AG04450 (cell line): ENCODE measurements at regions not wholly inside any gene's neighbourhood (a gene's known extent, or its start where the extent isn't known, plus 50 kb on each side); places are given as distances from the start of the nearest gene placed in this dataset.

Experiments used
- CTCF ChIA-PET: fragments of 300-600, 350-600 bp; formaldehyde crosslinking; extraction: SDS; loops from one replicate; lab custom pipeline; 2022; ENCODE audit warnings: antibody characterized with exemption, inconsistent platforms; lab: Charles Lee
- POLR2A ChIA-PET: fragments of 350-600 bp; formaldehyde crosslinking; extraction: SDS; loops from one replicate; lab custom pipeline; 2021; ENCODE audit warnings: antibody characterized with exemption, inconsistent platforms; lab: Yijun Ruan, JAX
- DNase-seq: peaks from one replicate; pipeline ENCODE4 v3.0.0-alpha.2; 2011; ENCODE audit warnings: low read depth, low spot score
- H3K27ac ChIP-seq: one replicate; pipeline ENCODE4 v1.5.1; 2012; ENCODE audit warnings: low read depth, low read length, control low read depth
- H3K27me3 ChIP-seq: one replicate; pipeline ENCODE4 v1.6.0; 2012; ENCODE audit warnings: low read length; ENCODE audit not compliant: control insufficient read depth, insufficient read depth
- H3K4me3 ChIP-seq: 2 replicates; pipeline ENCODE4 v1.5.1; 2011; ENCODE audit warnings: mild to moderate bottlenecking, low read depth, low read length, control low read depth
- H3K9me3 ChIP-seq: 2 replicates; pipeline ENCODE4 v1.5.1; 2012; ENCODE audit warnings: low read length; ENCODE audit not compliant: control insufficient read depth, insufficient read depth
- CTCF ChIP-seq: IDR thresholded peaks from 2 replicates; pipeline ENCODE4 v1.5.1; 2011; ENCODE audit warnings: low read depth, low read length, control low read depth, inconsistent platforms

DNA sequence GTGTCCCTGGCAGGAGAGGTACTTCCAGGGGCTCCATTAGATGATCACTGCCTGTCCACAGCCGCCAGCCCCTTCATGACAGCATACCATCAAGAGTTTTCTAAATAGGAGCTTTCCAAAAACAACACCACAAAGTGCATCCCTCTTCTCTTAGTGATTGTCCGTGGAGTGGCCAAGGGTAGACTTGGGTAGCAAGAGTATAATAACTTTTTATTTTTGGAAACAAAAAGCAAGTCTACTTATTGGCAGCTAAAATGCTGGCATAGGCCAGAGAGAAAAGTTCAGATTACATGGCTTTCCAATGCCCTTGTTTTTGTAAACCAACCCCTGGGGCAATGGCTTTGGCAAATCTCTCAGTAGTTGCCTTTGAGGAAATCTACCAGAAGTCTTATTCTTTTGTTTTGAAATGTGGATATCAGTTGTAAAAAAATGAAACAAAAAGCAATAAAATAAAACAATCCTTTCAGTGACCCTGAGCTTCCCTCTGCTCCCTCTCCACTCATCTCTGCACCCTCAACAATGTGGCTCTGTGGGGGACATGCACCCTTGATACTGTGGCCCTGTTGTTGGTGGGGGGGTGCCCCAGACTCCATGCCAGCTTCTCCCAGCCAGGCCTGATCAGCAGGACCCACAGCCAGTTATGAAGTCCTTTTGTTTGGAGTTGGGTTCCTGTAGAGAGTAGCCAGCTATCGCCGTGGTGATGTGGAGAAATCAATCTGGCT is 294.1 kb downstream of the DLEU7 start:
- Histone ChIP-seq H3K27me3 (no peaks in the 10 kb centered on the region), H3K4me3 (no peak overlapping the region), H3K27ac (no peak overlapping the region), H3K9me3 (no peaks in the 10 kb centered on the region)
- no peak for DNase-seq
- ChIA-PET POLR2A (no interaction called here), CTCF (interaction anchor here (1.3 kb wide), 1 partner anchor 464 kb away, joined by 4 read pairs; no protein-coding TSS in a partner anchor)
- no peak for TF ChIP-seq CTCF

DNA sequence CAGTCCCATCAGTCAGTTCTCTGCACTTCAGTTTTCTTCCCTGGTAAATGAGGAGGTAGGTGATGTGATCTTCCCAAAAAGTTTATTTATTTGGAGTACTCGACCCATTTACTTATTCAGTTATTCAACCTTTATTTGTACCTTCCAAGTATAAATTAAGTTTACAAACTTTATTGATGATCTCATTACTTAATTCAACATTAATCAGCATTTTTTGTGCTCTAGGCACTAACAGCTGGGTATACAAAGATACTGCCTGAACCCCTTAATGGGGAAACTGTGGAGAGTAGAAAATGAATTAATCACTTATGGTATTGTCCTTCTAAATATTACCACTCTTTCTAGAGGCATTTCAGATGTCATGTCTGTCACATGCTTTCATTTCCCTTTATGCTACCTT is 293.3 kb downstream of the DLEU7 start:
- no peak overlapping the region for H3K4me3 ChIP-seq
- POLR2A ChIA-PET = no interaction called here
- H3K9me3 ChIP-seq = no peaks in the 10 kb centered on the region
- CTCF ChIA-PET = no interaction called here
- no peaks in the 10 kb centered on the region for H3K27me3 ChIP-seq
- no peak for DNase-seq
- no peak overlapping the region for H3K27ac ChIP-seq
- no peak for TF ChIP-seq CTCF

DNA sequence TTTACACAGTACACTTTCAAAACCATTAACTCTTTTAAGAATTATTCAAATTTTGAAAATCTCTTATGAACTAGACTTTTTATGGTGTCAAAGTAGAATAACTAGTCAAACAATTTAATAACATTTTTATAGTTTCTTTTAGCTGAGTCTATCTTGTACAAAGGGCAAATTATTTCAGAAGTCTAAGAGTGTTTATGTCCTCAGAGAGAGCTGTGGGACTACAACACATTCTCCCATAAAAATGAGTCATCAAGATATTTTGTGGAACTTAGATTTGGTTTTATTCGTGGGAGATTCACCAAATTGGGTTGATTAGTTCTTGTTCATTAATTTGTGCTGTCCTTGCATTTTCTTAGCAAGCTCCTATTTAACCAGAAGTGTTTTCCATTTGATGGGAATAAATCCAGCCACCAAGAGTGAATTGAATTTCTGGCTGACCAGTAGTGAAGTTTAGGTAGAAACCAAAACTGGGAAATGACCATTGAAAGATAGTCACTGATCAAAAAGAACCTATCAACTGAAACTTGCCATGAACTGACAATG is 291.0 kb downstream of the DLEU7 start:
- H3K27me3 ChIP-seq = no peaks in the 10 kb centered on the region
- no peak overlapping the region for H3K27ac ChIP-seq
- no peak for DNase-seq
- no peaks in the 10 kb centered on the region for H3K9me3 ChIP-seq
- POLR2A ChIA-PET = interaction anchor here (0.6 kb wide), 1 partner anchor 384 kb away, joined by 3 read pairs; no protein-coding TSS in a partner anchor
- TF ChIP-seq CTCF = no peak
- CTCF ChIA-PET = interaction anchor here (1.4 kb wide), 1 partner anchor 248 kb away, joined by 5 read pairs; no protein-coding TSS in a partner anchor
- H3K4me3 ChIP-seq = no peak overlapping the region

DNA sequence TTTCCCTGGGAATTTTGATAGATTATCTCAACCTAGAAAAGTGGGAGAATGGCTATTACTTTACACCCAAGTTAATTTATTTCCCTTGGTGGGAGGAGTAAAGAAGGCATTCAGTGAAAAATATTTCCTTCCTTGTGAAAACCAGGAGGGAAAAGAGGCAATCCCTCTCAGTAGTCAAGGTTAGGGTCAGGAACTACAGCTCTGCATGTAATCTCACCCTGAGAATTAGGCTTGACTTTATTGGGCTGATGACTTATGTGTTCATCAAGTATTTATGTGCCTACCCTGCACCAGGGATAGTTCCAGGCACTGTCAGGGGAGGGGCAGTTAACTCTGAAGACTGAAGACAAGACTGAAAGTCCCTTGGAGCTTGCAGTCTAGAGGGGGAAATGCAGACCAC is 281.8 kb downstream of the DLEU7 start:
- Histone ChIP-seq H3K9me3 (no peaks in the 10 kb centered on the region), H3K27me3 (peaks cover 8% of the 10 kb centered on the region), H3K27ac (no peak overlapping the region), H3K4me3 (no peak overlapping the region)
- ChIA-PET POLR2A (no interaction called here), CTCF (interaction anchor here (0.6 kb wide), 1 partner anchor 8 kb away, joined by 3 read pairs; no protein-coding TSS in a partner anchor)
- TF ChIP-seq CTCF = no peak
- no peak for DNase-seq

DNA sequence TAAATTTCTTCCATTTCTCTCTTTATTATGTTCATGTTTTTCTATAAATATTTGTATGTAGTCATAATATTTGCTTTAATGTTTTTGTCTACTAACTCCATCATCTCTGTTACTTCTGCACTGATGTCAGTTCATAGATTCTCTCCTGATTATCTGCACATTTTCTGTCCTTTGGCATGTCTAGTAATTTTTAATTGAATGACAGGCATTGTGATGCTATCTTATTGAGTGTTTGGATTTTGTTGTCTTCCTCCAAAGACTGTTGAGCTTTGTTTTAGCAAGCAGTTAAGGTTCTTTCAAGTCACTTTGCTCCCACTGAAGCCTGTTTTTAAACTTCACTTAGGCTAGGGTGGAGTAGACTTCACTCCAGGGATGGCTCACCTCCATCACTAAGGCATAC is 276.8 kb downstream of the DLEU7 start:
- POLR2A ChIA-PET = no interaction called here

More for the DNA sequence above, 276.8 kb downstream of the DLEU7 start:
- TF ChIP-seq CTCF = no peak
- H3K9me3 ChIP-seq = no peaks in the 10 kb centered on the region
- no peak overlapping the region for H3K4me3 ChIP-seq
- no peaks in the 10 kb centered on the region for H3K27me3 ChIP-seq
- CTCF ChIA-PET = no interaction called here
- no peak for DNase-seq
- H3K27ac ChIP-seq = no peak overlapping the region
